ENCODE measurements at regions not wholly inside any gene's neighbourhood (a gene's known extent, or its start where the extent isn't known, plus 50 kb on each side); places are given as distances from the start of the nearest gene placed in this dataset.

DNA sequence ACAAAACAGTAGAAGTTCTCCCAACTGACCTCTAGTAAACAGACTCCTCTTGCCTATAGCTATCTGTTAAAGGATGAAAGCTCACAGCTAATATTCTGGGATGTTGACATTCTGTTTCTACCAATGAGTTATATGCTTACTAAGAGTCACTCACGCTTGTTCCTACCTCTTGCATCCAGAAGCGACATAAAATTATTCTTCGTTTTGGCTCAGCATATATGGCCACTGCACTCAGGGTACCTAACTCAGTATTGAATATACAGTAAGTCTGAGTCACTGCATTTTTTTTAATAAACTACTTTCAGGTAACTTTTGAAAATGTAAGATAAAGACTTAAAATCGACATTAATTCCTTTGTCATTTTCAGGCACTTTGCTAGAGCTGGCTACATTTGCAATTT, 214.4 kb upstream of the STXBP5 start:
- TF ChIP-seq, protein P1, sequence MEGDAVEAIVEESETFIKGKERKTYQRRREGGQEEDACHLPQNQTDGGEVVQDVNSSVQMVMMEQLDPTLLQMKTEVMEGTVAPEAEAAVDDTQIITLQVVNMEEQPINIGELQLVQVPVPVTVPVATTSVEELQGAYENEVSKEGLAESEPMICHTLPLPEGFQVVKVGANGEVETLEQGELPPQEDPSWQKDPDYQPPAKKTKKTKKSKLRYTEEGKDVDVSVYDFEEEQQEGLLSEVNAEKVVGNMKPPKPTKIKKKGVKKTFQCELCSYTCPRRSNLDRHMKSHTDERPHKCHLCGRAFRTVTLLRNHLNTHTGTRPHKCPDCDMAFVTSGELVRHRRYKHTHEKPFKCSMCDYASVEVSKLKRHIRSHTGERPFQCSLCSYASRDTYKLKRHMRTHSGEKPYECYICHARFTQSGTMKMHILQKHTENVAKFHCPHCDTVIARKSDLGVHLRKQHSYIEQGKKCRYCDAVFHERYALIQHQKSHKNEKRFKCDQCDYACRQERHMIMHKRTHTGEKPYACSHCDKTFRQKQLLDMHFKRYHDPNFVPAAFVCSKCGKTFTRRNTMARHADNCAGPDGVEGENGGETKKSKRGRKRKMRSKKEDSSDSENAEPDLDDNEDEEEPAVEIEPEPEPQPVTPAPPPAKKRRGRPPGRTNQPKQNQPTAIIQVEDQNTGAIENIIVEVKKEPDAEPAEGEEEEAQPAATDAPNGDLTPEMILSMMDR (conservative IDR thresholded peaks at IDR 0.05; ENCODE audit: low read depth, low read length) = no peak
- TF ChIP-seq EZH2 (IDR thresholded peaks at IDR 0.05; ENCODE audit: low read length, unreplicated experiment) (no peak), EZH2phosphoT487 (IDR thresholded peaks at IDR 0.05; ENCODE audit: borderline replicate concordance, low read length) (no peak)

All from PC-3 (cell line).